ENCODE measurements at regions not wholly inside any gene's neighbourhood (a gene's known extent, or its start where the extent isn't known, plus 50 kb on each side); places are given as distances from the start of the nearest gene placed in this dataset.
A peak's percentile ranks its signal among the peaks of the same experiment; 100 is the strongest.

DNA sequence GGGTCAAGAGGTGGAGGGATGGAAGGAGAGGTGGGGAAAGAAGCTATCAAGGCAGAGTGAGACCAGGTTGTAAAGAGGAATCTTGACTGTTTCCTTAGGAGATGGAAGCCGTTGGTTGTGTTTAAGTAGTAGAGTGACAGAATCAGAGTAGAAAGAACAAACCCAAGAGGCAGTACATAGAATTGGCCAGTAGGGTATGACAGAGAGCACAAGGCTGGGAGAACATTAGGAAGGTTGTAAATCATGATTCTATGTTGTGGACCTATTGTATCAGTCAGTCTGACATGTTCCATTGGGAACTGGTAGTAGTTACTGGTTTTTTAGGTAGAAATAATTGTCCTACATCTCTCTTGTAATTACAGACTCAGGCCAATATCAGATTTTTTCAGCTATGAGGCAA lies 486.9 kb upstream of the USP24 start:
- no peak overlapping the region for H3K27ac ChIP-seq
- no peaks in the 10 kb centered on the region for H3K9me3 ChIP-seq
- intact Hi-C loops (cut with DNase I; ENCODE audit: low total_unique reads): no loop called here
- H3K27me3 ChIP-seq: no peaks in the 10 kb centered on the region
- H3K36me3 ChIP-seq: no peaks in the 10 kb centered on the region
- DNase-seq: no peak
- H3K4me1 ChIP-seq: peaks cover 0 to 5% (median 2%) of the 10 kb centered on the region in 4 donors
- in situ Hi-C loops (cut with MboI; ENCODE audit: low pct_ligation_motif_present in 1 of 4, low pct_unique_long_range_greater_than_20kb in 1 of 4, low sequenced_read_pairs in 3 of 4): loop anchor here in 1 of 4 donors (25.0 kb wide), 1 partner anchor 885 kb away; the partner anchor contains the start of gene PLPP3
- TF ChIP-seq POLR2AphosphoS5 (IDR thresholded peaks at IDR 0.05): no peak
- TF ChIP-seq CTCF (IDR thresholded peaks at IDR 0.05): peak; percentile 47 to 72 (median 57)
- H3K4me3 ChIP-seq: no peak overlapping the region
- 54 to 71% methylated on average over 1 of the region's 1 CpG for WGBS, 2 donors (ENCODE audit: low coverage in 1 of 2)

DNA sequence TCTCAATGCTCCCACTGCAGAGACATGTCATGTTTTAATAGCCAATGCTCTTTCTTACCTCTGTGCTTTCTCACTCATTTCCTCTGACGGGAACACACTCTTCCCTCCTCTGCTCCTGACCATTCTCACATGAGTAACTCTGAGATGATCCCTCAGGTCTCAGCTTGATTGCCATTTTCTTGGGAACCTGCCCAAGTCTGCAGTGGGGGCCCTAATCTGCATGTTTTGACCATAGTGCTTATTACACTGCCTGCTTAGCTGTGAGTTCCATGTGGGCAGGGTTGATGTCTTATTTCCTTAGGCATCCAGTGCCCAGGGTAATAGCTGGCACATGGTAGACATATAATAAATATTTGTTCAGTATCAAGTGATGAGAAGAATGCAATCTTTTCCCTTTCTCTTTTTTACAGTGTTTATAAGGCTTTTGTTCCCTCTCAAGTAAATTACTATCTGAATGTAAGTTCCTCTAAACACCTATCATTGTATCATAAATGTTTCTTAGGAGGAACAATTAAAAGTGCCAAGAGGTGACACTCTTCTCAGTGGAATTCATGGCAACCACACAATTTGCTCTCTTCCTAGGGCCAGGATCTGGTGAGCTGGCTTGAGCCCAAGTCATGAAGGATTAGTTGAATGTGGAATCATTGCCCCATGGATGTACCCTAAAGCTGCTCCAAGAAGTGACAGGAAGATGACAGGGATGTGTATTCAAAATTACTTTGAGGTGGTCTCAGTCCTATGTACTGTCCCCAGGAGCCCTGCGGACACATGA lies 485.4 kb upstream of the USP24 start:
- H3K9me3 ChIP-seq: no peaks in the 10 kb centered on the region
- no peak overlapping the region for H3K27ac ChIP-seq
- H3K4me3 ChIP-seq: no peak overlapping the region
- 59% methylated on average over 2 of the region's 2 CpGs; no CpG with 5 or more reads in 1 of the 2 donors for WGBS, 2 donors (ENCODE audit: low coverage in 1 of 2)
- intact Hi-C loops (cut with DNase I; ENCODE audit: low total_unique reads): no loop called here
- no peak for TF ChIP-seq CTCF (IDR thresholded peaks at IDR 0.05)
- TF ChIP-seq POLR2A (IDR thresholded peaks at IDR 0.05): no peak
- TF ChIP-seq POLR2AphosphoS5 (IDR thresholded peaks at IDR 0.05): peak in 1 of 3 donors; percentile 25
- TF ChIP-seq EP300 (IDR thresholded peaks at IDR 0.05; ENCODE audit: low read depth): no peak
- H3K4me1 ChIP-seq: peaks cover 0 to 5% (median 2%) of the 10 kb centered on the region in 4 donors
- H3K27me3 ChIP-seq: no peaks in the 10 kb centered on the region
- in situ Hi-C loops (cut with MboI; ENCODE audit: low pct_ligation_motif_present in 1 of 4, low pct_unique_long_range_greater_than_20kb in 1 of 4, low sequenced_read_pairs in 3 of 4): loop anchor here in 1 of 4 donors (25.0 kb wide), 1 partner anchor 887 kb away; the partner anchor contains the start of gene PLPP3
- no peak for DNase-seq
- H3K36me3 ChIP-seq: no peaks in the 10 kb centered on the region

DNA sequence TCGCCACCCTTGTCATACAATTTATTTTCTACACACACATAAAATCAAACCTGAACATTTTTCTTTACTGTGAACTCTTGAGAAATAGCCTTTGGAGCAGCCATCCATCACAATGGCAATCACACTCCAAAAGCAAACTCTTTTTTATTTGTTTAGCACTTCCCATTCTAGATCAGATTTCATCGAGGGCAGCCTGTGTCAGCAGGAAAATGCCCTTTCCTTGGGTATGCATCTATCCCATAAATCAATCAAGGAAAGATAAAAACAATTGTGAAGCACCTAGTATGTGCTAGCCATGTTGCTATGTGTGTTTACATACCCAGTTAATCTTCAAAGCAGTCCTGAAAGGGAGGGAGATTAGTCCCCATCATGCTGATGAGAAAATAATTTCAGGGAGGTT lies 484.1 kb upstream of the USP24 start:
- intact Hi-C loops (cut with DNase I; ENCODE audit: low total_unique reads): no loop called here
- 51 to 53% methylated on average over 2 of the region's 2 CpGs for WGBS, 2 donors (ENCODE audit: low coverage in 1 of 2)
- H3K9me3 ChIP-seq: no peaks in the 10 kb centered on the region
- H3K27ac ChIP-seq: no peak overlapping the region
- peaks cover 0 to 5% (median 2%) of the 10 kb centered on the region in 4 donors for H3K4me1 ChIP-seq
- in situ Hi-C loops (cut with MboI; ENCODE audit: low pct_ligation_motif_present in 1 of 4, low pct_unique_long_range_greater_than_20kb in 1 of 4, low sequenced_read_pairs in 3 of 4): no loop called here
- H3K36me3 ChIP-seq: no peaks in the 10 kb centered on the region
- no peak for DNase-seq
- TF ChIP-seq POLR2A (IDR thresholded peaks at IDR 0.05) (no peak), EP300 (IDR thresholded peaks at IDR 0.05; ENCODE audit: low read depth) (no peak), POLR2AphosphoS5 (IDR thresholded peaks at IDR 0.05) (no peak)
- H3K4me3 ChIP-seq: no peak overlapping the region
- H3K27me3 ChIP-seq: no peaks in the 10 kb centered on the region

- DNase-seq: no peak
- Histone ChIP-seq H3K27me3 (no peaks in the 10 kb centered on the region), H3K4me3 (no peak overlapping the region), H3K9me3 (no peaks in the 10 kb centered on the region), H3K36me3 (no peaks in the 10 kb centered on the region), H3K4me1 (peaks cover 0 to 2% (median under 1%) of the 10 kb centered on the region in 4 donors), H3K27ac (no peak overlapping the region)
- intact Hi-C loops (cut with DNase I; ENCODE audit: low total_unique reads): no loop called here
- in situ Hi-C loops (cut with MboI; ENCODE audit: low pct_ligation_motif_present in 1 of 4, low pct_unique_long_range_greater_than_20kb in 1 of 4, low sequenced_read_pairs in 3 of 4): no loop called here
- 80 to 82% methylated on average over 4 of the region's 4 CpGs for WGBS, 2 donors (ENCODE audit: low coverage in 1 of 2)
- TF ChIP-seq POLR2AphosphoS5 (IDR thresholded peaks at IDR 0.05) (no peak), EP300 (IDR thresholded peaks at IDR 0.05; ENCODE audit: low read depth) (no peak), POLR2A (IDR thresholded peaks at IDR 0.05) (no peak), CTCF (IDR thresholded peaks at IDR 0.05) (no peak)
Observed at GRCh38 chr1:55697997-55698535, 482.9 kb upstream of the USP24 start.
